ENCODE measurements at regions not wholly inside any gene's neighbourhood (a gene's known extent, or its start where the extent isn't known, plus 50 kb on each side); places are given as distances from the start of the nearest gene placed in this dataset.

- DNase-seq, result no peak
Observed at GRCh38 chr2:5955921-5956320, 263.7 kb downstream of the SOX11 start.

- DNase-seq, result no peak
Observed at GRCh38 chr2:5959836-5960820, 267.9 kb downstream of the SOX11 start.

GRCh38 chr2:5967506-5967905, 275.3 kb downstream of the SOX11 start:
- DNase-seq, result no peak

GRCh38 chr2:5969303-5969702, 277.1 kb downstream of the SOX11 start:
- DNase-seq, result no peak

- no peak for DNase-seq
Observed at GRCh38 chr2:5970347-5970746, 278.2 kb downstream of the SOX11 start.

- no peak for DNase-seq
Observed at GRCh38 chr2:5974477-5974876, 282.3 kb downstream of the SOX11 start.

- DNase-seq, result no peak
Observed at GRCh38 chr2:5975401-5975800, 283.2 kb downstream of the SOX11 start.

GRCh38 chr2:5976531-5977065, 284.4 kb downstream of the SOX11 start:
- no peak for DNase-seq

GRCh38 chr2:5977477-5977876, 285.3 kb downstream of the SOX11 start:
- no peak for DNase-seq

GRCh38 chr2:5978131-5978751, 286.1 kb downstream of the SOX11 start:
- no peak for DNase-seq

GRCh38 chr2:5980450-5981190, 288.4 kb downstream of the SOX11 start:
- DNase-seq, result no peak

GRCh38 chr2:5982193-5982902, 290.2 kb downstream of the SOX11 start:
- peak; percentile 47 for DNase-seq

- DNase-seq, result no peak
Observed at GRCh38 chr2:5982903-5983265, 290.7 kb downstream of the SOX11 start.

GRCh38 chr2:5983511-5984272, 291.5 kb downstream of the SOX11 start:
- no peak for DNase-seq

GRCh38 chr2:5984273-5984655, 292.1 kb downstream of the SOX11 start:
- no peak for DNase-seq

- no peak for DNase-seq
Observed at GRCh38 chr2:5984946-5985345, 292.8 kb downstream of the SOX11 start.

GRCh38 chr2:5985536-5986385, 293.6 kb downstream of the SOX11 start:
- no peak for DNase-seq

GRCh38 chr2:5986801-5987787, 294.9 kb downstream of the SOX11 start:
- no peak for DNase-seq

- no peak for DNase-seq
Observed at GRCh38 chr2:5988120-5988519, 295.9 kb downstream of the SOX11 start.

Measured in right kidney (tissue), 1 donor.